Mesodermal cell (in vitro differentiated cells): ENCODE measurements at regions not wholly inside any gene's neighbourhood (a gene's known extent, or its start where the extent isn't known, plus 50 kb on each side); places are given as distances from the start of the nearest gene placed in this dataset.

Experiments used
- H3K27ac ChIP-seq: 2 replicates; pipeline ENCODE4 v1.7.0; 2013; ENCODE audit warnings: mild to moderate bottlenecking, low read depth, low read length, moderate library complexity; ENCODE audit not compliant: severe bottlenecking
- H3K36me3 ChIP-seq: 2 replicates; pipeline ENCODE4 v1.7.1; 2013; ENCODE audit warnings: mild to moderate bottlenecking, low read length, moderate library complexity; ENCODE audit not compliant: control insufficient read depth, insufficient read depth
- H3K4me1 ChIP-seq: one replicate; pipeline ENCODE4 v1.7.1; 2013; ENCODE audit warnings: mild to moderate bottlenecking, low read length; ENCODE audit not compliant: insufficient read depth, control insufficient read depth, poor library complexity, severe bottlenecking
- H3K4me3 ChIP-seq: 2 replicates; pipeline ENCODE4 v1.7.0; 2013; ENCODE audit warnings: low read length, control low read depth, mild to moderate bottlenecking; ENCODE audit not compliant: insufficient read depth, poor library complexity, severe bottlenecking; ENCODE audit errors: extremely low read depth
- H3K9me3 ChIP-seq: 2 replicates; pipeline ENCODE4 v1.7.1; 2013; ENCODE audit warnings: mild to moderate bottlenecking, low read length, moderate library complexity; ENCODE audit not compliant: control insufficient read depth
- WGBS, 2 experiments: methylation state at CpG; one replicate each; pipeline ENCODE4 v1.1.5; 2013; ENCODE audit warnings: missing lambda C conversion rate in 2 of 2; ENCODE audit not compliant: insufficient coverage in 2 of 2; 5-methylcytosine and 5-hydroxymethylcytosine counted together

DNA sequence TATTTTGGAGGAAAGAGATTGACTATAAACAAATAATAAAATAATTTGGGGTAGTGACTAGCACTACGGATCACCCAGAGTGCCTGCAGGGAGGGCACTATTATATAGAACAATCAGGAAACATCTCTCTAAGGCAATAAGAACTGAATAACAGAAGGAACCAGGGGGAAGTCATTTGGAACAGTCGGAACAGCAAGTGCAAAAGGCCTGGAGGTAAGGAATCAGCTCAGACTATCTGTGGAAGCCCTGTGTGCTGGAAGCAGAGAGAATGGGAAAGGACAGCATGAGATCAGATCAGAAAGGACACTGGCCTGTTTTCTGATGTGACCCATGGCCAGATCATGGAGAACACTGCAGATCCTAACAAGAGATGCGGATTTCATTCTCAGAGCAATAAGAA lies 357.6 kb downstream of the EFNA5 start:
- Histone ChIP-seq H3K27ac (no peak overlapping the region), H3K36me3 (no peaks in the 10 kb centered on the region), H3K4me1 (no peaks in the 10 kb centered on the region), H3K4me3 (no peak overlapping the region), H3K9me3 (no peaks in the 10 kb centered on the region)
- WGBS, 2 experiments = 80 to 83% methylated on average over 1 to 2 of the region's 3 CpGs

DNA sequence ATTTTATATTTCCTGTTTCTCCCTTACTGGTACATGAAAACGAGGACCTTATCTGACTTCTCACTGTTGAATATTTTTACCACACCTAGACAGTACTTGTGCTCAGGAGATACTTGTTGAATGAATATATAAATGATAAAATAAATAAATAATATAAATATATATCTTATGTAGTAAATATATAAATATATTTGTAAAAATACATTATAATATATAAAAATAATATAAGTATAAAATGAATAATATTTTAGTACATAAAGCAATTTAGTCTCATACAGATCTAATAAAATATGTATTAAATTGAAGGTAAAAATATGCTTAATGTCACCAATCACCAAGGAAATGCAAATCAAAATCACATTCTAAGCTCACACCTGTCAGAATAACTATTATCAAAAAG lies 360.6 kb downstream of the EFNA5 start:
- Histone ChIP-seq H3K36me3 (no peaks in the 10 kb centered on the region), H3K9me3 (no peaks in the 10 kb centered on the region), H3K27ac (no peak overlapping the region), H3K4me3 (no peak overlapping the region), H3K4me1 (no peaks in the 10 kb centered on the region)
- WGBS, 2 experiments = no CpG with 5 or more reads among the region's 1 CpG

DNA sequence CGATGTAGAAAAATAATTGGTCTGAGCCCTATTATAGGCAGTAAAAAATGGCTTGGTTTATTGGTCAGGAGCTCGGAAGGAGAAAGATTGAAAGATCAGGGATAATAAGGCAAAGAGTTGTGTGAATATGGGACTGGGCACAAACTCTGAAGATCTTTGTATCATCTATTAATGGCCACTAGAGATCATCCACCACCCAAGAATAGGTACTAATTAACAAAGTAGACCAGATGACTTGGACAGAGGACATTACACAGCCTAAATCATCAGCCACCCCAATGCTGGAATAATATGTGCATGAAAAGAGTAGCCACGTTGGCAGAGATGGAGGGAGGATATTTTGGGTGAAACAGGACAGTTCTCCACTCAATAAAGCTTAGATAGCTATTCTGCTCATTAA lies 364.1 kb downstream of the EFNA5 start:
- Histone ChIP-seq H3K9me3 (no peaks in the 10 kb centered on the region), H3K27ac (no peak overlapping the region), H3K36me3 (no peaks in the 10 kb centered on the region), H3K4me3 (no peak overlapping the region), H3K4me1 (no peaks in the 10 kb centered on the region)
- WGBS, 2 experiments = 89% methylated on average over 1 of the region's 3 CpGs; no CpG with 5 or more reads in 1 of the 2 experiments

DNA sequence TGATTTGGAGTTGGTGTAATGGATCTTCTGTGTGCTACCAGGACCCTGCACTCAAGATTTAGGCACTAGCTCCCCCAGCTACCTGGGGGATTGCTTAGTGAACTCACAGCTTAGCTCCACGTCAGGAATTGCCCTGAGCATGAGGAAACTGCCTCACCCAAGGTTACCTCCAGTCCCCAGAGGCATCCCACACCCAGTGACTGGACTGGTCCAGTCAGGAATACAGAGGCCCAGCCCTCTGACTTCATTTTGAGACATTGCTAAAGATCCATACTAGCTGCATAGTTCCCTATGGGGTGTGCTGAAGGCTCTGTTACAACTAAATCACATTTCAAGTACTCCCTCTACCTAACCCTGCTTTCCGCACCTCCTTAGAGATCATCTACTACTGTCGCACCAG lies 364.7 kb downstream of the EFNA5 start:
- WGBS, 2 experiments = no CpG with 5 or more reads among the region's 3 CpGs
- Histone ChIP-seq H3K9me3 (no peaks in the 10 kb centered on the region), H3K4me1 (no peaks in the 10 kb centered on the region), H3K4me3 (no peak overlapping the region), H3K27ac (no peak overlapping the region), H3K36me3 (no peaks in the 10 kb centered on the region)

DNA sequence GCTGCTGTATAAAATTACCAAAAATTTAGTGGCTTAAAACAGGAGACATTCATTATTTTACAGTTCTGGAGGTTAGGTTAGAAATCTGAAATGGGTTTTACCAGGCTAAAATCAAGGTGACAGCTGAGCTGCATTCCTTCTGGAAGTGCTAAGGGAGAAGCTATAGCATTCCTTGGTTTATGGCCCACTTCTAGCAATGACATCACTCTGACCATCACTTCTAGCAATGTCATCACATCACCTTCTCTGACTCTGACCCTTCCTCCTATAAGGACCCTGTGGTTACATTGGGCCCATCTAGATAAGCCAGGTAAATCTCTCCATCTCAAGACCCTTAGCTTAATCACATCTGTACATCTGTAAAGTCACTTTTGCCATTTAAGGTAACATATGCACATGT lies 366.1 kb downstream of the EFNA5 start:
- Histone ChIP-seq H3K4me1 (no peaks in the 10 kb centered on the region), H3K36me3 (no peaks in the 10 kb centered on the region), H3K4me3 (no peak overlapping the region), H3K9me3 (no peaks in the 10 kb centered on the region), H3K27ac (no peak overlapping the region)

DNA sequence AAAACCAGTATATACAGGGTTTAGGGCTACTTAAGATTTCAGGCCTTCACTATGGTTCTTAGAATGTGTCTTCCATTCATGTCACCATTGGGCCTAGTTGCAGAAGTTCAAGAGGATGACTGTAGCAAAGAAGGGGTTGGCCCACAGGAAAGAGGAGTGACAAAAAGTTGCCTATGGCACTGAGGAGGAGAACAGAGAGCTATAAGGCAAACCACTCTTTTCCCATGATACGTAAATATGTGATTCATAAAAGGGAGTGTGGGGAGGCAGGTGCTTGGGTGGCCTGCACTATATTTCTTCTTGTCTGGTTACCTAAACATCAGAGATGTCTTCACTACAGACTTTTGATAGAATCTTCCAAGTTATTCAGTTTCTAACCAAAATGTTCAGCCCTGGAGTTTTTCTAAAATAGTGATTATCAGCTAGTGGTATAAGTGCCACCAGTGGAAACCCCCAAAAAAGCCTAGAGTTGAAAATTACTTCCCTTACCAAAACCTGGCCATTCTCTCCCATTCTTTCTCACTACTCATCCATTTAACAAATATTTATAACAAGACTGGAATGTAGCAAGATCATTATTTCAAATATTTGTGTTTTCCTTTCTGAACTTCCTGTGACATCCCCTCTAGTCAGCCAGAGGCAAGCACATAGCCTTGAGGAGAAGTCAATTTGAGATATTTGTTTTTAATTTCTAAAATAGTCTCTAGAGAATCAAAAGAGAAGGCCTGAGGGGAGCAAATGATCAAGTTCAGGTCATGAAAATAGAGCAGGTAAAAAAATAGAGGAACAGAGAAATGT lies 367.4 kb downstream of the EFNA5 start:
- Histone ChIP-seq H3K4me3 (no peak overlapping the region), H3K9me3 (no peaks in the 10 kb centered on the region), H3K4me1 (no peaks in the 10 kb centered on the region), H3K36me3 (no peaks in the 10 kb centered on the region), H3K27ac (no peak overlapping the region)
- 100% methylated on average over 1 of the region's 1 CpG; no CpG with 5 or more reads in 1 of the 2 experiments for WGBS, 2 experiments

DNA sequence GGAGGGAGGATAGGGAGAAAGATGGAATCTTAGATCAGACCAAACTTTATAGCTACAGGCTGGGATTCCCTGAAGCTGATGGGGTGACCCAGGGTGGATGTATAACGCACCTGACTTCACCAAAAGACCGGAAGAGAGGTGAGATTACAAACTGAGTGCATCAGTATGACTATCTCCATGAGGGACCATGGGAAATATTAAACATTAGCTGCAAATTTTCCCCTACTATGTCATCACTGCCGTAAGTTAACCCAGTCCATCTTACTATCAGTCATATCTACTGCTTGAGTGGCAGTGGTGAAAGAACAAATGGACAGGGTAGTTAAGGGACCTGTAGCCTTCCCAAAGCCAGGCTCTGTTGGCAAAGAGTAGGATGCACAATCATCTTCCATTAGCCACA lies 368.3 kb downstream of the EFNA5 start:
- Histone ChIP-seq H3K27ac (no peak overlapping the region), H3K4me1 (no peaks in the 10 kb centered on the region), H3K4me3 (no peak overlapping the region), H3K36me3 (no peaks in the 10 kb centered on the region), H3K9me3 (no peaks in the 10 kb centered on the region)
- 90% methylated on average over 3 of the region's 3 CpGs; no CpG with 5 or more reads in 1 of the 2 experiments for WGBS, 2 experiments

DNA sequence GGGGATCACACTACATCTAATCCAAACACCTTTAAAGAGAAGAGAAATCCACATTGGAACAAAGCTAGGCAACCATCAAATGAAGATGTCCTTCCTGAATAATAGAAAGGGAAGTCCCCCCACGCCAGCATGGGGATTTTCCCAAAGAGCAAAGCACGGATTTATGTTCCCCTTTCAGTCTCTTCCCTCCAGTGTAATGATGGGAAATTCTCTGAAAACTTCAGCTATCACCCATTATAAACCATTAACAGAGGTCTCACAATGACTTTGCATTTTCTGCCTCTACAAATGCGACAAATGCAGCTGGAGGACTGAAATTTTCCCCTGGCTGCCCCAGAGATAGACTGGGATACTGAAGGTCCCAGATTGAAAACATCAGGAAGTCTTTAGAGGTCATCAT lies 368.7 kb downstream of the EFNA5 start:
- Histone ChIP-seq H3K9me3 (no peaks in the 10 kb centered on the region), H3K4me3 (no peak overlapping the region), H3K27ac (no peak overlapping the region), H3K4me1 (no peaks in the 10 kb centered on the region), H3K36me3 (no peaks in the 10 kb centered on the region)
- WGBS, 2 experiments = 80 to 89% methylated on average over 1 to 3 of the region's 3 CpGs

DNA sequence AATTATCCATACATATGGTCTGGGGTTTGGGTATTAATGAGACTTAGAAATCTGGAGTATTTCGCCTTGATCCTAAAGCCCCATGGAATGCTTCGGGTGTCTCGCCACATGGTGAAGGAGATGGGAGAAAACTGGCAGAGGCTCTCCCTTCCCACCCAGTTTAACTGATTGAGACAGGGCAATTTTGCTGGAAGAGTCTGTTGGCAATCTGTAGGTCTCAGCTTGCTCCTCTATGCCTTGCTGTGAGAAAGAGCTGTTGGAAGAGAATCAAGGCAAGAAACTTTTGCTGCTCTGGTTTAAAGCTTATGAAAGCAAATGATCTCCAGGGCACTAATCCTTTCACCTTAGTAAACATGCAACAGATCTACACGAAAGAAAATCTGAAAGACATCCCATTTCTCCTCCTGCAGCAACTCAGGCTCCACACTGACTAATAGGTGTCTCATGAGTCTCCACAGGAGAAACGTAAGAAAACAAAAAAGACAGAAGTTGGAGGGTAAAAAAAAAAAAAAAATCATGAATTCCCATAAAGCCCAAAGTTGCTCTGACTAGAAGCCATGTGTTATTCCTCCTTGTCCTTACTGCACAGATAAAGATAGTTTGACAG lies 369.9 kb downstream of the EFNA5 start:
- Histone ChIP-seq H3K4me3 (no peak overlapping the region), H3K9me3 (no peaks in the 10 kb centered on the region), H3K27ac (no peak overlapping the region), H3K4me1 (no peaks in the 10 kb centered on the region), H3K36me3 (no peaks in the 10 kb centered on the region)
- WGBS, 2 experiments = 72 to 87% methylated on average over 2 to 3 of the region's 5 CpGs

DNA sequence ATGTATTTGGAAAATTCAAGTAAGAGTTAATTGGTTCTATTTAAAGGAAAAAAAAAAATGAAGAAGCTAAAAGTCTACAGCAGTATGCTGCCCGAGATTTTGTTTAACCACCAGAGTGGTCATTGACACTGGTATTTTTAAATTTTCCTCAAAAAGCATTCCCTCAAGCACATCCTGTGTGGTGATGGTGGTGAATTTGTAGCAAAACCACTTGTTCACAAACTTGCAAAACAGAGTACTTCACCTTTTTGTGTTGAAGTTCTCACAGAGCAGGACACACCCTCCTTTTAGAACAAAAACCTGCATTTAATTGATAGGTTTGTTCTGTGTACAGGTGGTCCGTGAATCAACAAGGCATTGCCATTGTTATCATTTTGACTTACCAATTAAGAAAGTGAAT lies 374.2 kb downstream of the EFNA5 start:
- no CpG with 5 or more reads among the region's 2 CpGs for WGBS, 2 experiments
- no peaks in the 10 kb centered on the region for H3K4me1 ChIP-seq
- no peaks in the 10 kb centered on the region for H3K9me3 ChIP-seq
- no peaks in the 10 kb centered on the region for H3K36me3 ChIP-seq
- H3K27ac ChIP-seq = no peak overlapping the region
- H3K4me3 ChIP-seq = no peak overlapping the region

DNA sequence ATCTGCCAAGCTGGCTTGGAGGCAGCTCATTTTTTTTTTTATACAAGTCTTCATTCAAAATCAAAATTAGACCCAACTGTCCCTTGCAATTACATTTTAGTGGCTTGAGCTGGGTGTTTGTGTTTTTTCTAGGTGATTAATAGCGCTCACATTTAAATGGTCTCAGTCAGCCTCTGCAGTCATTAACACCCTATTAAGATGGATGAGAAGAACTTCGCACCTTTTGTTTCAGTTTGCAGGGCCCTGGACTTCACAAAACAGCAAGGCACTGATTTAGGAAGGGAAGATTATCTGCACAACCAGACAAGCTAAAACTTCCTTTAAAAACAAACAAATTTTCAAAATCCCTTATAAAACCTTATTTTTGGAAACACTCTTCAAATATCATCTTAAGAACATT lies 374.8 kb downstream of the EFNA5 start:
- Histone ChIP-seq H3K4me1 (no peaks in the 10 kb centered on the region), H3K4me3 (no peak overlapping the region), H3K27ac (no peak overlapping the region), H3K36me3 (no peaks in the 10 kb centered on the region), H3K9me3 (no peaks in the 10 kb centered on the region)
- WGBS, 2 experiments = 80% methylated on average over 1 of the region's 2 CpGs; no CpG with 5 or more reads in 1 of the 2 experiments
